ENCODE measurements at regions not wholly inside any gene's neighbourhood (a gene's known extent, or its start where the extent isn't known, plus 50 kb on each side); places are given as distances from the start of the nearest gene placed in this dataset.

DNA sequence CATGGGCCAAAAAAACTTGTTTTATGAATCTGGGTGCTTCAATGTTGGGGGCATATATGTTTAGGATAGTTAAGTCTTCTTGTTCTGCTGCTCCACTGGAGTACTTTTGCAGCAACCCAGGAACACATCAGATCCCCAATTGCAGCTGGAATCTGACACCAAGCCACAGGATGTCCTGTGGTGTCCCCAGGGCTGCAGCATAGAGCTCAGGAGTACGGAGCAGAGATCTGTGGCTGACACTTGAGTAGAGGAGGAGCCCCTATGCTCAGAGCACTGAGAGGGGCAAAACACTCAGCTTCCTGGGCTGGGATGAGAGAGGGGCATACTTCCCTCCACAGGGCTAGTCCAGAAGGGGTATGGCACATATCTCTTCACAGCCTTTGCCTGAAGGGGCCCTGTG is 138.9 kb upstream of the ERBB4 start:
- no peak for FAIRE-seq
- no peaks in the 10 kb centered on the region for H3K79me2 ChIP-seq (ENCODE audit: control insufficient read depth, insufficient read depth, low read length)
- H3K36me3 ChIP-seq (ENCODE audit: control insufficient read depth, insufficient read depth, low read length): no peaks in the 10 kb centered on the region
- H3K4me2 ChIP-seq (ENCODE audit: insufficient read depth, low read length): no peak overlapping the region
- WGBS (ENCODE audit: insufficient coverage, low coverage, missing lambda C conversion rate): no CpG with 5 or more reads among the region's 1 CpG
- no peaks in the 10 kb centered on the region for H3K4me1 ChIP-seq (replicated peaks in 1 of 2; ENCODE audit: control insufficient read depth in 2 of 2, insufficient read depth in 2 of 2, low read length in 2 of 2)
- H3K27ac ChIP-seq (ENCODE audit: extremely low read depth, low read depth, low read length): no peak overlapping the region
- in situ Hi-C loops (cut with MboI): no loop called here
- ChIA-PET POLR2A (no interaction called here), CTCF (ENCODE audit: low intra/inter-chr PET ratio) (no interaction called here)
- TF ChIP-seq RBFOX2 (IDR thresholded peaks at IDR 0.05; ENCODE audit: low read depth, low read length) (no peak), RB1 (IDR thresholded peaks at IDR 0.05; ENCODE audit: low read depth) (no peak)
- TF ChIP-seq, protein P1, sequence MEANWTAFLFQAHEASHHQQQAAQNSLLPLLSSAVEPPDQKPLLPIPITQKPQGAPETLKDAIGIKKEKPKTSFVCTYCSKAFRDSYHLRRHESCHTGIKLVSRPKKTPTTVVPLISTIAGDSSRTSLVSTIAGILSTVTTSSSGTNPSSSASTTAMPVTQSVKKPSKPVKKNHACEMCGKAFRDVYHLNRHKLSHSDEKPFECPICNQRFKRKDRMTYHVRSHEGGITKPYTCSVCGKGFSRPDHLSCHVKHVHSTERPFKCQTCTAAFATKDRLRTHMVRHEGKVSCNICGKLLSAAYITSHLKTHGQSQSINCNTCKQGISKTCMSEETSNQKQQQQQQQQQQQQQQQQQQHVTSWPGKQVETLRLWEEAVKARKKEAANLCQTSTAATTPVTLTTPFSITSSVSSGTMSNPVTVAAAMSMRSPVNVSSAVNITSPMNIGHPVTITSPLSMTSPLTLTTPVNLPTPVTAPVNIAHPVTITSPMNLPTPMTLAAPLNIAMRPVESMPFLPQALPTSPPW (CRISPR knock-in tag; IDR thresholded peaks at IDR 0.05): no peak
- intact Hi-C loops (cut with micrococcal nuclease): no loop called here
- no peak overlapping the region for H3K9ac ChIP-seq (ENCODE audit: insufficient read depth in 1 of 2, low read depth in 2 of 2, low read length in 2 of 2)
- H3K9me3 ChIP-seq (replicated peaks; ENCODE audit: control insufficient read depth, insufficient read depth, low read depth, low read length): no peaks in the 10 kb centered on the region
- DNase-seq (ENCODE audit: extremely low read depth in 1 of 4, low spot score in 3 of 4): no peak
- H4K20me1 ChIP-seq (replicated peaks; ENCODE audit: control insufficient read depth, insufficient read depth, low read length): no peaks in the 10 kb centered on the region
- ATAC-seq: no peak
- H3K27me3 ChIP-seq (ENCODE audit: control insufficient read depth in 2 of 2, insufficient read depth in 2 of 2, low read length in 2 of 2): no peaks in the 10 kb centered on the region
- no TSS peak for BruUV-seq (replicated peaks)
- H2AFZ ChIP-seq (ENCODE audit: low read depth, low read length): no peak overlapping the region
- H3K4me3 ChIP-seq: no peak overlapping the region
- no peaks in the 10 kb centered on the region for H3K9me1 ChIP-seq (ENCODE audit: control insufficient read depth, insufficient read depth, low read length)

GRCh38 chr2:212672186-212672585 is 133.6 kb upstream of the ERBB4 start:
- H3K4me2 ChIP-seq (ENCODE audit: insufficient read depth, low read length): no peak overlapping the region
- in situ Hi-C loops (cut with MboI) (no loop called here), intact Hi-C loops (cut with micrococcal nuclease) (no loop called here)
- no peak overlapping the region for H3K4me3 ChIP-seq
- no peaks in the 10 kb centered on the region for H3K27me3 ChIP-seq (ENCODE audit: control insufficient read depth in 2 of 2, insufficient read depth in 2 of 2, low read length in 2 of 2)
- no peak for DNase-seq (ENCODE audit: extremely low read depth in 1 of 4, low spot score in 3 of 4)
- H2AFZ ChIP-seq (ENCODE audit: low read depth, low read length): no peak overlapping the region
- no peaks in the 10 kb centered on the region for H3K79me2 ChIP-seq (ENCODE audit: control insufficient read depth, insufficient read depth, low read length)
- no peak overlapping the region for H3K9ac ChIP-seq (ENCODE audit: insufficient read depth in 1 of 2, low read depth in 2 of 2, low read length in 2 of 2)
- H4K20me1 ChIP-seq (replicated peaks; ENCODE audit: control insufficient read depth, insufficient read depth, low read length): no peaks in the 10 kb centered on the region
- no TSS peak for BruUV-seq (replicated peaks)
- no peak for FAIRE-seq
- ATAC-seq: no peak
- ChIA-PET POLR2A (no interaction called here), CTCF (ENCODE audit: low intra/inter-chr PET ratio) (no interaction called here)
- 0% methylated on average over 2 of the region's 2 CpGs for WGBS (ENCODE audit: insufficient coverage, low coverage, missing lambda C conversion rate)
- H3K27ac ChIP-seq (ENCODE audit: extremely low read depth, low read depth, low read length): no peak overlapping the region
- H3K4me1 ChIP-seq (replicated peaks in 1 of 2; ENCODE audit: control insufficient read depth in 2 of 2, insufficient read depth in 2 of 2, low read length in 2 of 2): no peaks in the 10 kb centered on the region
- no peaks in the 10 kb centered on the region for H3K9me1 ChIP-seq (ENCODE audit: control insufficient read depth, insufficient read depth, low read length)
- H3K9me3 ChIP-seq (replicated peaks; ENCODE audit: control insufficient read depth, insufficient read depth, low read depth, low read length): no peaks in the 10 kb centered on the region
- no peaks in the 10 kb centered on the region for H3K36me3 ChIP-seq (ENCODE audit: control insufficient read depth, insufficient read depth, low read length)
- TF ChIP-seq CCAR2 (IDR thresholded peaks at IDR 0.05; ENCODE audit: low read depth, low read length): no peak
- no peak for TF ChIP-seq PKNOX1 (IDR thresholded peaks at IDR 0.05)
- no peak for TF ChIP-seq ZNF212 (CRISPR knock-in tag; IDR thresholded peaks at IDR 0.05)
- no peak for TF ChIP-seq LARP7 (IDR thresholded peaks at IDR 0.05)
- TF ChIP-seq WHSC1 (IDR thresholded peaks at IDR 0.05; ENCODE audit: low read length): no peak
- no peak for TF ChIP-seq RBM34 (IDR thresholded peaks at IDR 0.05; ENCODE audit: borderline replicate concordance, insufficient read depth, low read length)
- no peak for TF ChIP-seq KAT7 (CRISPR knock-in tag; IDR thresholded peaks at IDR 0.05; ENCODE audit: borderline replicate concordance)
- TF ChIP-seq SNAPC5 (CRISPR knock-in tag; IDR thresholded peaks at IDR 0.05): no peak
- no peak for TF ChIP-seq FOS (IDR thresholded peaks at IDR 0.05; ENCODE audit: extremely low read depth, insufficient read length)
- no peak for TF ChIP-seq TCF3 (CRISPR knock-in tag; IDR thresholded peaks at IDR 0.05)
- no peak for TF ChIP-seq TOE1 (IDR thresholded peaks at IDR 0.05; ENCODE audit: borderline replicate concordance)
- no peak for TF ChIP-seq TOE1 (CRISPR knock-in tag; IDR thresholded peaks at IDR 0.05; ENCODE audit: borderline replicate concordance, low read depth)

All from K562 (cell line).